Left ventricle myocardium inferior (tissue), 1 donor: ENCODE measurements at regions not wholly inside any gene's neighbourhood (a gene's known extent, or its start where the extent isn't known, plus 50 kb on each side); places are given as distances from the start of the nearest gene placed in this dataset.
A peak's percentile ranks its signal among the peaks of the same experiment; 100 is the strongest.

Source experiments
- DNase-seq: peaks from one replicate; pipeline ENCODE4 v3.0.0-alpha.2; 2020
- H3K27ac ChIP-seq: fragments of 200-600 bp; replicated peaks from 2 replicates; pipeline ENCODE4 v1.8.0; 2021
- H3K27me3 ChIP-seq: fragments of 200-600 bp; 2 replicates; pipeline ENCODE4 v1.8.0; 2021; ENCODE audit warnings: low read depth
- H3K36me3 ChIP-seq: fragments of 200-600 bp; 2 replicates; pipeline ENCODE4 v1.8.0; 2021
- H3K4me1 ChIP-seq: fragments of 200-600 bp; 2 replicates; pipeline ENCODE4 v1.8.0; 2021
- H3K4me3 ChIP-seq: fragments of 200-600 bp; 2 replicates; pipeline ENCODE4 v1.8.0; 2021; ENCODE audit warnings: mild to moderate bottlenecking, moderate library complexity
- H3K9me3 ChIP-seq: fragments of 200-600 bp; replicated peaks from 2 replicates; pipeline ENCODE4 v1.8.0; 2021
- intact Hi-C: fragments of 100-400 bp; cut with micrococcal nuclease; formaldehyde crosslinking; loops from one replicate; pipeline ENCODE4 v1.11.0; 2022
- TF ChIP-seq, protein P1 (sequence below): fragments of 200-600 bp; IDR thresholded peaks from 2 replicates; pipeline ENCODE4 v1.8.0; 2021; ENCODE audit warnings: antibody characterized with exemption, mild to moderate bottlenecking, borderline replicate concordance
- donor health status: DM: no; HTN: yes; CAD: no; lungs with severe emphysema.

DNA sequence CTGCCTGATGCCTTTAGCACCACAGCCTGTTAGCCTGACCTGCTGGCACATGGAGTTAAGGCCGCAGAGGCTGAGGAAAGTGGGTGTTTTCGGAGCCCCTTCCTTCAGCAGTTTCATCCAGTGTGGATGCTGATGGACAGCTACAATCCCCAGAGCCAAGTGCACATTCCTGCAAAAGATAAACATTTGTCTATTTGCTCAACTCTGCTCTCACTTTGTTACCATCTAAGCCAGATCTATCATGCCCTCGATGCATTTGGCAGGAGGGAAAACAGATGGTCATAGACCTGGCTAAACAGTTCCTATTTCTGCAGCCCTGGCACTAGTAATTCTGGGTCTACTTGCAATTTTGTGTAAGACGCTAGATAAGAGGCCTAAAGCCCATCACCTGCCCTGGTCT is 312.9 kb upstream of the RASGRP1 start:
- DNase-seq: no peak
- Histone ChIP-seq H3K9me3 (no peaks in the 10 kb centered on the region), H3K4me1 (no peaks in the 10 kb centered on the region), H3K4me3 (no peak overlapping the region), H3K27me3 (no peaks in the 10 kb centered on the region), H3K36me3 (no peaks in the 10 kb centered on the region), H3K27ac (no peak overlapping the region)
- TF ChIP-seq, protein P1, sequence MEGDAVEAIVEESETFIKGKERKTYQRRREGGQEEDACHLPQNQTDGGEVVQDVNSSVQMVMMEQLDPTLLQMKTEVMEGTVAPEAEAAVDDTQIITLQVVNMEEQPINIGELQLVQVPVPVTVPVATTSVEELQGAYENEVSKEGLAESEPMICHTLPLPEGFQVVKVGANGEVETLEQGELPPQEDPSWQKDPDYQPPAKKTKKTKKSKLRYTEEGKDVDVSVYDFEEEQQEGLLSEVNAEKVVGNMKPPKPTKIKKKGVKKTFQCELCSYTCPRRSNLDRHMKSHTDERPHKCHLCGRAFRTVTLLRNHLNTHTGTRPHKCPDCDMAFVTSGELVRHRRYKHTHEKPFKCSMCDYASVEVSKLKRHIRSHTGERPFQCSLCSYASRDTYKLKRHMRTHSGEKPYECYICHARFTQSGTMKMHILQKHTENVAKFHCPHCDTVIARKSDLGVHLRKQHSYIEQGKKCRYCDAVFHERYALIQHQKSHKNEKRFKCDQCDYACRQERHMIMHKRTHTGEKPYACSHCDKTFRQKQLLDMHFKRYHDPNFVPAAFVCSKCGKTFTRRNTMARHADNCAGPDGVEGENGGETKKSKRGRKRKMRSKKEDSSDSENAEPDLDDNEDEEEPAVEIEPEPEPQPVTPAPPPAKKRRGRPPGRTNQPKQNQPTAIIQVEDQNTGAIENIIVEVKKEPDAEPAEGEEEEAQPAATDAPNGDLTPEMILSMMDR: no peak
- intact Hi-C loops: no loop called here

DNA sequence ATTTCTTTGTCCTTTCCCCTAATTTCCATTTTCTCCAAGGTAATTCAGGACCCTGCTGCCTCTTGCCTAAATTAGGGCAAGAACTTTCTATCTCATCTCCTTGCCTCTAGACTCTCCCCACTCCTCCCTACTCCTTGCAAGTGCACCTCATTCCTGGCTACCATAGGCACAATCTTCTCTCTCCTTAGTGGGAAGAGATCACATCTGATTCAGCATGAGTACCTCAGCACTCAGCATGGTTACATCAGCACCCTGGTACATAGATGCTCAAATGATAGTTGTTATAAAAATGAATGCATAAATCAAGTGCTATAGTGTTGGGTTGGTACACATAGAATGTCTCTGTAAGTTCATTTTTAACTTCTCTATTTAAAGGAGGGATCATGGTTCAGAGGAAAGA is 313.4 kb upstream of the RASGRP1 start:
- intact Hi-C loops: no loop called here
- Histone ChIP-seq H3K27ac (no peak overlapping the region), H3K4me3 (no peak overlapping the region), H3K9me3 (no peaks in the 10 kb centered on the region), H3K4me1 (no peaks in the 10 kb centered on the region), H3K36me3 (no peaks in the 10 kb centered on the region), H3K27me3 (no peaks in the 10 kb centered on the region)
- TF ChIP-seq, protein P1: no peak
- no peak for DNase-seq

- H3K27me3 ChIP-seq: no peaks in the 10 kb centered on the region
- H3K27ac ChIP-seq: no peak overlapping the region
- intact Hi-C loops: no loop called here
- no peak overlapping the region for H3K4me3 ChIP-seq
- TF ChIP-seq, protein P1: no peak
- no peaks in the 10 kb centered on the region for H3K4me1 ChIP-seq
- no peaks in the 10 kb centered on the region for H3K9me3 ChIP-seq
- no peak for DNase-seq
- H3K36me3 ChIP-seq: no peaks in the 10 kb centered on the region
Measured at GRCh38 chr15:38878926-38879325, 314.3 kb upstream of the RASGRP1 start.

DNA sequence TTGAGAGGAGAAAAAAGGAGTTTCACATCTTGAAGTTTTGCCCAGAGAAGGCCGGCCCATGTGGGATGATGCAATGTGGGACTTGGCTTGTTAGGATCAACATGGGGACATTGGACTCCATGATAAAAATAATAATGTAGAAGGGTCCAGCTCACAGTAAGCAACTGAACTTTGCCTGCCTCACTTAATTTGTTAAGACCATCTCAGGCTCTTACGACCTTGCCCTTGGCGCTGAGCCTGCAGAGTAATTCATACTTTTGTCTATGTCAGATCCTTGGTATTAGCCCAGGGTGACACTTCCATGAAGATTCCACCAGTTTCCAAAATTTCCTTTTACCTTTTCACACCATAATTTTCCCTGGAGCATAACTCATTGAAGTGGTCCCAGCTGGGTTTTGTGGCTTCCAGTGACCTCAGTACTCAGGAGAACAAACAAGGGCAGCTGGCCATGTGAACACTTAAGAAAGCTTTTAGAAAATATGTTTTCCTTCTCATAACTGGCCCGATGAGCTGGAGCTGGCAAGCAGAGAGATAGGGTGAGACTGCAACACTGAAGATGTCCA is 315.4 kb upstream of the RASGRP1 start:
- no peak overlapping the region for H3K4me3 ChIP-seq
- H3K27ac ChIP-seq: peak overlapping the region; percentile 49
- TF ChIP-seq, protein P1: no peak

GRCh38 chr15:38882221-38882620 is 317.6 kb upstream of the RASGRP1 start:
- Histone ChIP-seq H3K27ac (no peak overlapping the region), H3K27me3 (no peaks in the 10 kb centered on the region), H3K4me1 (peaks cover 7% of the 10 kb centered on the region), H3K4me3 (no peak overlapping the region), H3K9me3 (no peaks in the 10 kb centered on the region), H3K36me3 (no peaks in the 10 kb centered on the region)
- TF ChIP-seq, protein P1: no peak
- intact Hi-C loops: no loop called here
- DNase-seq: no peak

More for the DNA sequence above, 315.4 kb upstream of the RASGRP1 start:
- Histone ChIP-seq H3K36me3 (no peaks in the 10 kb centered on the region), H3K9me3 (no peaks in the 10 kb centered on the region), H3K4me1 (no peaks in the 10 kb centered on the region), H3K27me3 (no peaks in the 10 kb centered on the region)
- intact Hi-C loops: no loop called here
- DNase-seq: peak; percentile 28

- Histone ChIP-seq H3K4me1 (peaks cover 7% of the 10 kb centered on the region), H3K4me3 (no peak overlapping the region), H3K9me3 (no peaks in the 10 kb centered on the region), H3K27ac (no peak overlapping the region), H3K36me3 (no peaks in the 10 kb centered on the region), H3K27me3 (no peaks in the 10 kb centered on the region)
- DNase-seq: no peak
- TF ChIP-seq, protein P1: no peak
- intact Hi-C loops: no loop called here
Measured at GRCh38 chr15:38883987-38884386, 319.4 kb upstream of the RASGRP1 start.
